Neural cell (in vitro differentiated cells): ENCODE measurements at regions not wholly inside any gene's neighbourhood (a gene's known extent, or its start where the extent isn't known, plus 50 kb on each side); places are given as distances from the start of the nearest gene placed in this dataset.
"Not testable (repeated sequence)": the region's sequence is repeated elsewhere in the genome, so short reads cannot be mapped to it uniquely, and the experiment has no call there.

ENCODE experiments used
- H2AFZ ChIP-seq: fragments of 200-600, 300-800 bp; sonication (generic), shearing (Covaris generic); 2 replicates; pipeline ENCODE4 v1.6.0; 2014; ENCODE audit warnings: low read depth, mild to moderate bottlenecking, antibody characterized with exemption, low read length, moderate library complexity
- H3F3A ChIP-seq: fragments of 200-600 bp; shearing (Covaris generic); 2 replicates; pipeline ENCODE4 v1.6.1; 2016; ENCODE audit warnings: mild to moderate bottlenecking, moderate library complexity, mixed read lengths, antibody characterized with exemption, low read length; ENCODE audit not compliant: insufficient read depth, poor library complexity, severe bottlenecking
- H3K27ac ChIP-seq: fragments of 200-600, 300-800 bp; sonication (generic), shearing (Covaris generic); 2 replicates; pipeline ENCODE4 v1.5.1; 2014; ENCODE audit warnings: mild to moderate bottlenecking, low read length, moderate library complexity
- H3K27me3 ChIP-seq: fragments of 300-800, 200-600 bp; sonication (generic), shearing (Covaris generic); 2 replicates; pipeline ENCODE4 v1.6.0; 2014; ENCODE audit warnings: mild to moderate bottlenecking, low read depth, low read length, moderate library complexity; ENCODE audit not compliant: insufficient read depth
- H3K36me3 ChIP-seq: fragments of 300-800, 200-600 bp; sonication (generic), shearing (Covaris generic); 2 replicates; pipeline ENCODE4 v1.5.1; 2014; ENCODE audit warnings: mild to moderate bottlenecking, antibody characterized with exemption, low read length, moderate library complexity; ENCODE audit not compliant: insufficient read depth
- H3K4me2 ChIP-seq: fragments of 300-800, 200-600 bp; sonication (generic), shearing (Covaris generic); 2 replicates; pipeline ENCODE4 v1.6.0; 2014; ENCODE audit warnings: mild to moderate bottlenecking, low read length
- H3K4me3 ChIP-seq: fragments of 300-800, 200-600 bp; sonication (generic), shearing (Covaris generic); 2 replicates; pipeline ENCODE4 v1.5.1; 2014; ENCODE audit warnings: mild to moderate bottlenecking, low read length, moderate library complexity
- H3K79me2 ChIP-seq: fragments of 200-600 bp; shearing (Covaris generic); replicated peaks from 2 replicates; pipeline ENCODE4 v1.6.0; 2014; ENCODE audit warnings: mild to moderate bottlenecking, low read length, moderate library complexity; ENCODE audit not compliant: insufficient read depth
- H3K9ac ChIP-seq: fragments of 300-800, 200-600 bp; sonication (generic), shearing (Covaris generic); 2 replicates; pipeline ENCODE4 v1.6.1; 2016; ENCODE audit warnings: mild to moderate bottlenecking, low read length, mixed read lengths
- H3K9me2 ChIP-seq: fragments of 200-600 bp; shearing (Covaris generic); 2 replicates; pipeline ENCODE4 v1.6.1; 2016; ENCODE audit warnings: mild to moderate bottlenecking, low read length, mixed read lengths; ENCODE audit not compliant: insufficient read depth
- H3K9me3 ChIP-seq: fragments of 200-600, 300-800 bp; sonication (generic), shearing (Covaris generic); 2 replicates; pipeline ENCODE4 v1.6.1; 2016; ENCODE audit warnings: mild to moderate bottlenecking, mixed run types, low read length, moderate library complexity, mixed read lengths
- H4K20me1 ChIP-seq: fragments of 200-600 bp; shearing (Covaris generic); 2 replicates; pipeline ENCODE4 v1.6.1; 2016; ENCODE audit warnings: mild to moderate bottlenecking, mixed run types; ENCODE audit not compliant: insufficient read depth
- CTCF ChIP-seq: fragments of 450-650 bp; IDR thresholded peaks from 2 replicates; pipeline ENCODE4 v1.5.1; 2014; ENCODE audit warnings: antibody characterized with exemption, mild to moderate bottlenecking, moderate library complexity; ENCODE audit not compliant: poor library complexity, severe bottlenecking
- EP300 ChIP-seq: fragments of 450-650 bp; conservative IDR thresholded peaks from 2 replicates; pipeline ENCODE4 v1.6.1; 2014; ENCODE audit warnings: antibody characterized with exemption, mild to moderate bottlenecking, moderate library complexity; ENCODE audit not compliant: poor library complexity, severe bottlenecking
- EZH2 ChIP-seq: fragments of 200-600, 300-800 bp; shearing (Covaris generic), sonication (generic); IDR thresholded peaks from 2 replicates; pipeline ENCODE4 v1.6.1; 2014; ENCODE audit warnings: antibody characterized with exemption, low read length, borderline replicate concordance, mild to moderate bottlenecking; ENCODE audit not compliant: insufficient read depth, poor library complexity, severe bottlenecking
- MXI1 ChIP-seq: fragments of 450-650 bp; conservative IDR thresholded peaks from 2 replicates; pipeline ENCODE4 v1.6.1; 2014; ENCODE audit warnings: antibody characterized with exemption, mild to moderate bottlenecking; ENCODE audit not compliant: poor library complexity, severe bottlenecking
- POLR2AphosphoS5 ChIP-seq: IDR thresholded peaks from 2 replicates; pipeline ENCODE4 v1.6.1; 2012
- RAD21 ChIP-seq: fragments of 450-650 bp; conservative IDR thresholded peaks from 2 replicates; pipeline ENCODE4 v1.6.1; 2014; ENCODE audit warnings: antibody characterized with exemption, mild to moderate bottlenecking, moderate library complexity
- REST ChIP-seq: IDR thresholded peaks from 2 replicates; pipeline ENCODE4 v1.6.1; 2012; ENCODE audit warnings: borderline replicate concordance
- SMC3 ChIP-seq: fragments of 450-650 bp; conservative IDR thresholded peaks from 2 replicates; pipeline ENCODE4 v1.6.1; 2014; ENCODE audit warnings: antibody characterized with exemption, mild to moderate bottlenecking, moderate library complexity; ENCODE audit not compliant: poor library complexity
- TAF1 ChIP-seq: IDR thresholded peaks from 2 replicates; pipeline ENCODE4 v1.6.1; 2012; ENCODE audit warnings: low read depth

GRCh38 chr12:84117190-84117589 is 795.4 kb downstream of the SLC6A15 start:
- H3K9ac ChIP-seq, result no peak overlapping the region
- TF ChIP-seq TAF1, result no peak
- TF ChIP-seq EP300, result no peak
- no peak for TF ChIP-seq RAD21
- no peak for TF ChIP-seq EZH2
- no peak for TF ChIP-seq SMC3
- TF ChIP-seq MXI1, result no peak
- TF ChIP-seq REST, result no peak
- TF ChIP-seq CTCF, result no peak
- TF ChIP-seq POLR2AphosphoS5, result no peak
- no peaks in the 10 kb centered on the region for H3K36me3 ChIP-seq
- no peak overlapping the region for H3K27ac ChIP-seq
- H2AFZ ChIP-seq, result no peak overlapping the region
- no peak overlapping the region for H3K4me3 ChIP-seq
- no peaks in the 10 kb centered on the region for H3K9me3 ChIP-seq
- no peak overlapping the region for H3K4me2 ChIP-seq
- no peaks in the 10 kb centered on the region for H3K9me2 ChIP-seq
- H3F3A ChIP-seq, result no peaks in the 10 kb centered on the region
- no peaks in the 10 kb centered on the region for H3K27me3 ChIP-seq
- H4K20me1 ChIP-seq, result no peaks in the 10 kb centered on the region
- no peaks in the 10 kb centered on the region for H3K79me2 ChIP-seq

GRCh38 chr12:84113666-84114065 is 798.9 kb downstream of the SLC6A15 start:
- Histone ChIP-seq H3K4me3 (no peak overlapping the region), H4K20me1 (no peaks in the 10 kb centered on the region), H3K9ac (no peak overlapping the region), H3K9me3 (no peaks in the 10 kb centered on the region), H3K36me3 (no peaks in the 10 kb centered on the region), H3K27ac (no peak overlapping the region), H3K79me2 (no peaks in the 10 kb centered on the region), H3K27me3 (no peaks in the 10 kb centered on the region), H3K9me2 (no peaks in the 10 kb centered on the region), H3K4me2 (no peak overlapping the region), H2AFZ (no peak overlapping the region), H3F3A (no peaks in the 10 kb centered on the region)
- TF ChIP-seq POLR2AphosphoS5, result no peak

GRCh38 chr12:84103886-84104285 is 808.7 kb downstream of the SLC6A15 start:
- not testable (repeated sequence) for H3K79me2 ChIP-seq, H3K27me3 ChIP-seq, H3K9ac ChIP-seq, H3K4me3 ChIP-seq, H3F3A ChIP-seq, H3K9me3 ChIP-seq, H3K4me2 ChIP-seq, H4K20me1 ChIP-seq, H2AFZ ChIP-seq, H3K36me3 ChIP-seq, H3K9me2 ChIP-seq, H3K27ac ChIP-seq

GRCh38 chr12:84101963-84102362 is 810.6 kb downstream of the SLC6A15 start:
- H3K79me2 ChIP-seq, H3K9me3 ChIP-seq, H3K4me3 ChIP-seq, H3K27ac ChIP-seq, H2AFZ ChIP-seq, H4K20me1 ChIP-seq, H3F3A ChIP-seq, H3K27me3 ChIP-seq, H3K4me2 ChIP-seq, H3K9me2 ChIP-seq, H3K36me3 ChIP-seq, H3K9ac ChIP-seq: not testable (repeated sequence)

- H2AFZ ChIP-seq, H3K9me3 ChIP-seq, H3K27me3 ChIP-seq, H3K4me2 ChIP-seq, H3K27ac ChIP-seq, H4K20me1 ChIP-seq, H3K36me3 ChIP-seq, H3K4me3 ChIP-seq, H3F3A ChIP-seq, H3K9me2 ChIP-seq, H3K9ac ChIP-seq, H3K79me2 ChIP-seq: not testable (repeated sequence)
Observed at GRCh38 chr12:84099591-84099990, 813.0 kb downstream of the SLC6A15 start.
